H1 (cell line): ENCODE measurements at regions not wholly inside any gene's neighbourhood (a gene's known extent, or its start where the extent isn't known, plus 50 kb on each side); places are given as distances from the start of the nearest gene placed in this dataset.

ENCODE experiments used
- CHD2 ChIP-seq: IDR thresholded peaks from 2 replicates; pipeline ENCODE4 v1.6.1; 2012; ENCODE audit warnings: low read length, improper control_type of control experiment
- EP300 ChIP-seq, 2 experiments: IDR thresholded peaks; 1 replicate in 1 of 2; 2 replicates in 1 of 2; pipeline ENCODE4 v1.6.1; 2011 to 2012; ENCODE audit warnings: low read depth in 2 of 2, low read length in 2 of 2, mild to moderate bottlenecking in 2 of 2, borderline replicate concordance in 1 of 2, inconsistent platforms in 1 of 2, moderate library complexity in 1 of 2
- GTF2F1 ChIP-seq: IDR thresholded peaks from 2 replicates; pipeline ENCODE4 v1.6.1; 2012; ENCODE audit warnings: low read depth, low read length, improper control_type of control experiment, borderline replicate concordance
- JUND ChIP-seq: IDR thresholded peaks from 2 replicates; pipeline ENCODE4 v1.6.1; 2011; ENCODE audit warnings: mild to moderate bottlenecking, improper control_type of control experiment, low read length
- POLR2A ChIP-seq, 2 experiments: IDR thresholded peaks; 1 replicate in 1 of 2; 2 replicates in 1 of 2; pipeline ENCODE4 v1.6.1; 2011; ENCODE audit warnings: low read depth in 2 of 2, low read length in 2 of 2, mild to moderate bottlenecking in 2 of 2; ENCODE audit errors: control extremely low read depth in 1 of 2
- SP2 ChIP-seq: IDR thresholded peaks from 2 replicates; pipeline ENCODE4 v1.6.1; 2012; ENCODE audit warnings: mild to moderate bottlenecking, low read length, inconsistent platforms
- SP4 ChIP-seq: IDR thresholded peaks from 2 replicates; pipeline ENCODE4 v1.6.1; 2012; ENCODE audit warnings: low read length, inconsistent platforms
- TBP ChIP-seq: IDR thresholded peaks from 2 replicates; pipeline ENCODE4 v1.6.1; 2011; ENCODE audit warnings: low read depth, low read length, improper control_type of control experiment
- TCF12 ChIP-seq: IDR thresholded peaks from 2 replicates; pipeline ENCODE4 v1.6.1; 2011; ENCODE audit warnings: low read depth, mild to moderate bottlenecking, low read length
- TF ChIP-seq, protein P1 (sequence below), 3 experiments: IDR thresholded peaks; 1 replicate in 2 of 3; 2 replicates in 1 of 3; pipeline versions ENCODE4 v1.5.1 to v1.6.1; 2011; ENCODE audit warnings: low read length in 3 of 3, mild to moderate bottlenecking in 3 of 3, inconsistent platforms in 2 of 3, low read depth in 1 of 3, moderate library complexity in 1 of 3; ENCODE audit not compliant: insufficient read depth in 1 of 3; ENCODE audit errors: control extremely low read depth in 1 of 3
- TF ChIP-seq, protein P2 (sequence below): IDR thresholded peaks from 2 replicates; pipeline ENCODE4 v1.6.1; 2011; ENCODE audit warnings: low read depth, mild to moderate bottlenecking, low read length; ENCODE audit not compliant: insufficient read depth

DNA sequence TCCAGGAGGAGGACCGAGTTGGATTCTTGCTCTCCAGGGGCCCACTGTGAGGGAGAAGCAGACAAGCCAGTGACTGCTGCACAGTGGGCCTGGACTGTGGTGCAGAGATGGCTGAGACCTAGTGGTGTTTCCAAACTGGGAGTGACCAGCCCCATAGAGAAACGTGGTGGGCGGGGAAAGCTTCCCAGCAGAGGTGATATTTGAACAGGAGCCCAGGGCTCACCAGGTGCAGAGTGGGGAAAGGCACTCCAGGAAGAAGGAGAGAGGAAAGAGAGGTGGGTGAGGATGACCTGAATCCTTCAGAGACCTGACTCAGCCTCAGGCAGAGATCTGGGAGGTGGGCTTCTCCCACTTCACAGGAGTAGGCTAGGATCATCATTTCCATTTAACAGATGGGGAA is 52.1 kb upstream of the RASD2 start:
- TF ChIP-seq JUND: no peak
- TF ChIP-seq, protein P1, sequence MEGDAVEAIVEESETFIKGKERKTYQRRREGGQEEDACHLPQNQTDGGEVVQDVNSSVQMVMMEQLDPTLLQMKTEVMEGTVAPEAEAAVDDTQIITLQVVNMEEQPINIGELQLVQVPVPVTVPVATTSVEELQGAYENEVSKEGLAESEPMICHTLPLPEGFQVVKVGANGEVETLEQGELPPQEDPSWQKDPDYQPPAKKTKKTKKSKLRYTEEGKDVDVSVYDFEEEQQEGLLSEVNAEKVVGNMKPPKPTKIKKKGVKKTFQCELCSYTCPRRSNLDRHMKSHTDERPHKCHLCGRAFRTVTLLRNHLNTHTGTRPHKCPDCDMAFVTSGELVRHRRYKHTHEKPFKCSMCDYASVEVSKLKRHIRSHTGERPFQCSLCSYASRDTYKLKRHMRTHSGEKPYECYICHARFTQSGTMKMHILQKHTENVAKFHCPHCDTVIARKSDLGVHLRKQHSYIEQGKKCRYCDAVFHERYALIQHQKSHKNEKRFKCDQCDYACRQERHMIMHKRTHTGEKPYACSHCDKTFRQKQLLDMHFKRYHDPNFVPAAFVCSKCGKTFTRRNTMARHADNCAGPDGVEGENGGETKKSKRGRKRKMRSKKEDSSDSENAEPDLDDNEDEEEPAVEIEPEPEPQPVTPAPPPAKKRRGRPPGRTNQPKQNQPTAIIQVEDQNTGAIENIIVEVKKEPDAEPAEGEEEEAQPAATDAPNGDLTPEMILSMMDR (IDR thresholded peaks at IDR 0.05; ENCODE audit: control extremely low read depth in 1 of 3, insufficient read depth in 1 of 3, low read depth in 1 of 3, low read length in 3 of 3): no peak
- TF ChIP-seq, protein P2, sequence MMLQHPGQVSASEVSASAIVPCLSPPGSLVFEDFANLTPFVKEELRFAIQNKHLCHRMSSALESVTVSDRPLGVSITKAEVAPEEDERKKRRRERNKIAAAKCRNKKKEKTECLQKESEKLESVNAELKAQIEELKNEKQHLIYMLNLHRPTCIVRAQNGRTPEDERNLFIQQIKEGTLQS: no peak
- TF ChIP-seq EP300 (IDR thresholded peaks at IDR 0.05; ENCODE audit: borderline replicate concordance in 1 of 2, low read depth in 2 of 2, low read length in 2 of 2): no peak
- no peak for TF ChIP-seq GTF2F1
- no peak for TF ChIP-seq POLR2A (IDR thresholded peaks at IDR 0.05; ENCODE audit: control extremely low read depth in 1 of 2, low read depth in 2 of 2, low read length in 2 of 2)
- no peak for TF ChIP-seq CHD2
- no peak for TF ChIP-seq SP2
- TF ChIP-seq SP4: no peak
- TF ChIP-seq TBP: no peak
- no peak for TF ChIP-seq TCF12
